Spleen (tissue), 11 donors: ENCODE measurements at regions not wholly inside any gene's neighbourhood (a gene's known extent, or its start where the extent isn't known, plus 50 kb on each side); places are given as distances from the start of the nearest gene placed in this dataset.

Experiments
- DNase-seq: peaks from one replicate; pipeline ENCODE4 v3.0.0-alpha.2; 2020
- H3K27ac ChIP-seq, 8 donors: fragments of 200-600 bp; sonication (generic) in 7 of 8; 1 replicate in 4 of 8; 2 replicates in 4 of 8; pipeline versions ENCODE4 v1.5.0 to v1.8.0; 2016 to 2021; ENCODE audit warnings: inconsistent platforms in 4 of 8, mild to moderate bottlenecking in 4 of 8, moderate library complexity in 1 of 8
- H3K27me3 ChIP-seq, 7 donors: fragments of 200-600 bp; sonication (generic) in 6 of 7; replicated peaks in 1 of 7; 1 replicate in 4 of 7; 2 replicates in 3 of 7; pipeline versions ENCODE4 v1.5.0 to v1.8.0; 2016 to 2021; ENCODE audit warnings: inconsistent platforms in 3 of 7, mild to moderate bottlenecking in 1 of 7
- H3K36me3 ChIP-seq, 6 donors: fragments of 200-600 bp; sonication (generic) in 5 of 6; 1 replicate in 4 of 6; 2 replicates in 2 of 6; pipeline versions ENCODE4 v1.5.0 to v1.8.0; 2016 to 2021; ENCODE audit warnings: inconsistent platforms in 2 of 6
- H3K4me1 ChIP-seq, 6 donors: fragments of 200-600 bp; sonication (generic) in 5 of 6; 1 replicate in 3 of 6; 2 replicates in 3 of 6; pipeline versions ENCODE4 v1.5.0 to v1.8.0; 2016 to 2021; ENCODE audit warnings: inconsistent platforms in 3 of 6
- H3K4me3 ChIP-seq, 8 donors: fragments of 200-600 bp; sonication (generic) in 7 of 8; 1 replicate in 4 of 8; 2 replicates in 4 of 8; pipeline versions ENCODE4 v1.5.0 to v1.8.0; 2016 to 2021; ENCODE audit warnings: inconsistent platforms in 4 of 8, mild to moderate bottlenecking in 4 of 8, moderate library complexity in 2 of 8
- H3K9me3 ChIP-seq, 8 donors: fragments of 200-600 bp; sonication (generic) in 7 of 8; 1 replicate in 4 of 8; 2 replicates in 4 of 8; pipeline versions ENCODE4 v1.5.0 to v1.8.0; 2016 to 2021; ENCODE audit warnings: inconsistent platforms in 4 of 8
- POLR2A ChIP-seq, 3 donors: fragments of 450-650 bp; IDR thresholded peaks; one replicate each; pipeline ENCODE4 v1.5.1; 2017; ENCODE audit warnings: antibody characterized with exemption in 3 of 3, mild to moderate bottlenecking in 1 of 3
- POLR2AphosphoS5 ChIP-seq, 3 donors: sonication (generic); formaldehyde crosslinking; IDR thresholded peaks; one replicate each; pipeline ENCODE4 v1.5.1; 2017; ENCODE audit warnings: antibody characterized with exemption in 3 of 3
- WGBS, 5 donors: extraction: QIAGEN DNeasy Blood & Tissue Kit in 3 of 5; methylation state at CpG; one replicate each; pipeline versions ENCODE4 v1.1.5 to v1.1.7; 2013 to 2018; 5-methylcytosine and 5-hydroxymethylcytosine counted together
- intact Hi-C: fragments of 100-400 bp; cut with DNase I; formaldehyde crosslinking; loops from one replicate; pipeline ENCODE4 v1.15.0; 2023; ENCODE audit warnings: low total_unique reads
- TF ChIP-seq, protein P1 (sequence below), 11 experiments: fragments of 200-600 bp in 7 of 11; fragments of 450-650 bp in 4 of 11; sonication (generic) in 4 of 11; IDR thresholded peaks in 8 of 11; conservative IDR thresholded peaks in 3 of 11; 1 replicate in 7 of 11; 2 replicates in 4 of 11; pipeline versions ENCODE4 v1.4.0 to v1.8.0; 2016 to 2021; ENCODE audit warnings: antibody characterized with exemption in 11 of 11, inconsistent platforms in 4 of 11, mild to moderate bottlenecking in 1 of 11
- donor health status: healthy with polysubstance abuse.
- donor health status: DM: no; HTN: no; CAD: no; lungs with moderate emphysema.
- donor health status: DM: no; HTN: no; CAD: no.
- donor health status: Bipolar disorder and iron deficiency.
- donor health status: healthy.
- donor health status: DM: no; HTN: no; CAD: no.
- donor health status: DM: yes; HTN: yes; CAD: no.

DNA sequence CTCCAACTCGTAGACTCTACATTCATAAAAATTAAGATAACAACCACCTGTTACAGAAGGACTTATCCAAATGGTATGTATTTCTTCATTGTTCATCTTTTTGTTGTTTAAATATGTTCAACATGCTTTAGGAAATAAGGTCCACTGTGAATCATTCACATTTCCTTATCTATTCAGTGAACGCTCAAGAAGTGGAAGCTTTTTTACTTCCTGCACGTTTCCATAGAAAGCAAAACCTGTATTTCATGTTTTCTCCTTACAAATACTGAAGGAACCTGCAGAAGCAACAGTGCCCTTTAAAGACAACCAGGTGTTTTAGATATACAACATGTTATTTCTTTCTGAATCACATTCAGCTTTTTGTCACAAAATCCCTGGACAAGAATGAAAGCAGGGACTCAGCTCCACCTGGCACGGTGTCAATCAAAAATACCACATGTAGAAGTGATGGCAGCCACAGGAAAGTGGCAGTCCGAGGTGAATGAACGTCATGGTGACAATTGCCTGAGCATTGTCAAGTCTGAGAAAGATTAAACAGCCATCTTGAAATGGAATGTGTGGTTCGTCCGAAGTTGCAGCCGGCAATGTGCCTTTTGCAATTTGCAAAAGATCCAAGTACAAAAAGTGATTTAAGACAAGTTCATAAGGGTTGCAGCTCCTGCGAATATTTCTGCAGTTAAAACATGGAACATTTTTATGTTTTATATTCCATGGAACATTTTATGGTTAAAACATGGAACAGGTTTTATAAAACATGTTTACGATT lies 66.7 kb upstream of the RIPOR2 start:
- H3K27me3 ChIP-seq = no peaks in the 10 kb centered on the region
- peak overlapping the region in 1 of 8 donors; percentile 46 for H3K27ac ChIP-seq
- peaks cover 16 to 80% (median 50%) of the 10 kb centered on the region in 6 donors for H3K4me1 ChIP-seq
- WGBS, 5 donors = 62 to 69% (median 68%) methylated on average over 11 of the region's 11 CpGs
- DNase-seq = no peak
- H3K36me3 ChIP-seq = no peaks in the 10 kb centered on the region
- no peaks in the 10 kb centered on the region for H3K9me3 ChIP-seq
- TF ChIP-seq, protein P1, sequence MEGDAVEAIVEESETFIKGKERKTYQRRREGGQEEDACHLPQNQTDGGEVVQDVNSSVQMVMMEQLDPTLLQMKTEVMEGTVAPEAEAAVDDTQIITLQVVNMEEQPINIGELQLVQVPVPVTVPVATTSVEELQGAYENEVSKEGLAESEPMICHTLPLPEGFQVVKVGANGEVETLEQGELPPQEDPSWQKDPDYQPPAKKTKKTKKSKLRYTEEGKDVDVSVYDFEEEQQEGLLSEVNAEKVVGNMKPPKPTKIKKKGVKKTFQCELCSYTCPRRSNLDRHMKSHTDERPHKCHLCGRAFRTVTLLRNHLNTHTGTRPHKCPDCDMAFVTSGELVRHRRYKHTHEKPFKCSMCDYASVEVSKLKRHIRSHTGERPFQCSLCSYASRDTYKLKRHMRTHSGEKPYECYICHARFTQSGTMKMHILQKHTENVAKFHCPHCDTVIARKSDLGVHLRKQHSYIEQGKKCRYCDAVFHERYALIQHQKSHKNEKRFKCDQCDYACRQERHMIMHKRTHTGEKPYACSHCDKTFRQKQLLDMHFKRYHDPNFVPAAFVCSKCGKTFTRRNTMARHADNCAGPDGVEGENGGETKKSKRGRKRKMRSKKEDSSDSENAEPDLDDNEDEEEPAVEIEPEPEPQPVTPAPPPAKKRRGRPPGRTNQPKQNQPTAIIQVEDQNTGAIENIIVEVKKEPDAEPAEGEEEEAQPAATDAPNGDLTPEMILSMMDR (IDR thresholded peaks at IDR 0.05 in 8 of 11, conservative IDR thresholded peaks at IDR 0.05 in 3 of 11) = no peak
- TF ChIP-seq POLR2AphosphoS5 (IDR thresholded peaks at IDR 0.05) (no peak), POLR2A (IDR thresholded peaks at IDR 0.05) (no peak)
- intact Hi-C loops = no loop called here
- H3K4me3 ChIP-seq = no peak overlapping the region

DNA sequence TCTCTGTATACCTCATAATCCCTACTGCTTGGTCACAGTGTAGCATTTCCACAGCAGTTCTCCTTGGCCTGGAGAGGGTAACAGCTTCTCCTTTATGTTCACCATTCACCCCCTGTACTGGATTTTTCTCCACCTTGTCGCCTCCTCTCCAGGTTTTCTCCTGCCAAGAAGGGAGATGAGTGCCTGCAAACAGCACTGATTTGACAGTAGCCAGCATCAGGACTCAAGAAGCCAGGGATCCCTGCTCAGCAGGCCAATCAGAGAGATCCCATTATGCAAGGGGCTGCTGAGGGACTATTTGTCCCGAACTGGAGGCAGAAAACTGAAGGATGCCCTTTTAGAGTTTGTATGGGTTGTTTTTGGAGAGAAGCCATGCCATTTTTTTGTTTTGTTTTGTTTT lies 68.6 kb upstream of the RIPOR2 start:
- Histone ChIP-seq H3K27ac (peak overlapping the region in 4 of 8 donors; percentile 11 to 97 (median 57)), H3K4me3 (no peak overlapping the region), H3K9me3 (no peaks in the 10 kb centered on the region), H3K27me3 (no peaks in the 10 kb centered on the region), H3K36me3 (no peaks in the 10 kb centered on the region), H3K4me1 (peaks cover 15 to 80% (median 55%) of the 10 kb centered on the region in 6 donors)
- no peak for TF ChIP-seq POLR2A (IDR thresholded peaks at IDR 0.05)
- TF ChIP-seq, protein P1 (IDR thresholded peaks at IDR 0.05 in 8 of 11, conservative IDR thresholded peaks at IDR 0.05 in 3 of 11) = no peak
- TF ChIP-seq POLR2AphosphoS5 (IDR thresholded peaks at IDR 0.05) = no peak
- no peak for DNase-seq
- 84 to 94% (median 91%) methylated on average over 2 of the region's 2 CpGs for WGBS, 5 donors
- intact Hi-C loops = no loop called here

DNA sequence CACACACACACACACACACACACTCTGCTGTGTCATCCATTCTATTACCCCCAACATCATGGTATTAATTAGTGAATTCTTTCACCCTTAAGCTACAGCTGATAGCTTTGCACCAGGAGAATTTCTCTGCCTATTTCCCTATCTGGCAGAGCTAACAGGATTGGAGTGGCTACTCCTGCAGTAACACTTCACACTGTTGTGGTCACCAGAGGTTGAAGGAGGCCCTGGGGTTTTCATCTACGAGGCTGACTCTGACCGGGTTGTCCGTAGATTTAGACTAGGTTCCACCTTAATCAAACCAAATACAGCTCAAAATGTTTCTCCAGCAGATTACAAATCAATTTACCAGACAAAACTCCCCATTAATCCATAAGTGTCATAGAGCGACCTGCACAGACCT lies 69.2 kb upstream of the RIPOR2 start:
- Histone ChIP-seq H3K36me3 (no peaks in the 10 kb centered on the region), H3K4me3 (no peak overlapping the region), H3K4me1 (peaks cover 13 to 80% (median 58%) of the 10 kb centered on the region in 6 donors), H3K27ac (peak overlapping the region in 4 of 8 donors; percentile 86 to 97 (median 94)), H3K9me3 (no peaks in the 10 kb centered on the region), H3K27me3 (no peaks in the 10 kb centered on the region)
- 86 to 92% (median 89%) methylated on average over 4 of the region's 4 CpGs for WGBS, 5 donors
- intact Hi-C loops = no loop called here
- no peak for DNase-seq
- TF ChIP-seq, protein P1 (IDR thresholded peaks at IDR 0.05 in 8 of 11, conservative IDR thresholded peaks at IDR 0.05 in 3 of 11) = no peak
- TF ChIP-seq POLR2A (IDR thresholded peaks at IDR 0.05) (no peak), POLR2AphosphoS5 (IDR thresholded peaks at IDR 0.05) (no peak)

DNA sequence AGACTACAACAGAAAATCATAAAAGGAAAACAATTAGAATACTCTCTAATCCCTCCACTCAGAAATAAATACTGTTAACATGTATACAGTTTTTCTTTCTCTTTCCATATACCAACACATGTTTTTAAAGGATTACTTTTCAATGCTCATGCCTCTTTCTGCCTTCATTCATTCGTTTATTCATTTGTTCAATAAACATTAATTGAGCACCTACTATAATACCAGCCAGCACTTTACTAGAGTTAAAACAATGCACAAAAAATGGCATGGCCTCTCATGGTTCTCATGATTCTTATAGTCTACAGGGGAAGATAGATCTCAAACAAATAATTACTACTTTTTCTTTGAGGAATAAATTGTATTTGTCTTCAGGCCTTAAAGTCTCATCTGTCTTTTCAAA lies 70.3 kb upstream of the RIPOR2 start:
- Histone ChIP-seq H3K27ac (peak overlapping the region; percentile 55 to 97 (median 92)), H3K36me3 (no peaks in the 10 kb centered on the region)

More for the DNA sequence above, 70.3 kb upstream of the RIPOR2 start:
- no peaks in the 10 kb centered on the region for H3K9me3 ChIP-seq
- H3K4me1 ChIP-seq = peaks cover 9 to 86% (median 64%) of the 10 kb centered on the region in 6 donors
- no peak for DNase-seq
- peak overlapping the region in 2 of 8 donors; percentile 12 to 42 for H3K4me3 ChIP-seq
- TF ChIP-seq, protein P1 (IDR thresholded peaks at IDR 0.05 in 8 of 11, conservative IDR thresholded peaks at IDR 0.05 in 3 of 11) = no peak
- TF ChIP-seq POLR2AphosphoS5 (IDR thresholded peaks at IDR 0.05) (no peak), POLR2A (IDR thresholded peaks at IDR 0.05) (no peak)
- no peaks in the 10 kb centered on the region for H3K27me3 ChIP-seq
- intact Hi-C loops = no loop called here
- WGBS, 5 donors = 80 to 95% (median 88%) methylated on average over 1 of the region's 1 CpG
